ENCODE measurements at regions not wholly inside any gene's neighbourhood (a gene's known extent, or its start where the extent isn't known, plus 50 kb on each side); places are given as distances from the start of the nearest gene placed in this dataset.

DNA sequence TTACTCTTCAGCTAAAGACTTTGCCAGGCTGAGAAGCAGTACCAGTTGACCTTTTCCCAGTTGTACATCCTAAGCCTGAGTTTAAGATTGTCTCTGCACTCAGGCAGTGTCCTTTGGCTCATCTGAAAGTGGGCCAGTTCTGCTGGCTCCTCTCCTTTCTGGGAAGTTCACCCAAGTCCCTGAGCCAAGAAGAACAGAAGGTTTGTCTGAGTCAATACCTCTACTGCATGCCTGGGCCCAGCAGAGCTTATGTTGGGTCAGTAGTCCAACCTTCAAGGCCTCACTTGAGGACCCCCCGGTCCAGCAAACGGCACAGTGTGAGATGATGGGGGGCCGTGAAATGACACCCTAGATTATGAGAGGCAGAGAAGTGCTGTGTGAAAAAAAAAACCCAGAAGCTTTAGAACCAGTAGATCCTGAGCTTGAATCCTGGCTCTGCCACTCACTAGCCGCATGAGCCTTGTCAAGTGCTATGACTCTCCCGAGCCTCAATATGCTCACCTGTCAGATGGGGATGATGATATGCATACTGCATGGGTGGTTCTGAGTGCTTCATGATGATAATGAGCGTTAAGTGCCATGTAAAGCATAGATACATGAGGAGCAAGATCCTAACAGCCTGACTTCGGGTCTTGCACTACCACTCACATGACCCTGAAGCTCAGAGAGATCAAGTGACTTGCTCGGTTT, 156.0 kb downstream of the MACROH2A1 start:
- no peak for DNase-seq (ENCODE audit: low read depth)
- TF ChIP-seq, protein P1, sequence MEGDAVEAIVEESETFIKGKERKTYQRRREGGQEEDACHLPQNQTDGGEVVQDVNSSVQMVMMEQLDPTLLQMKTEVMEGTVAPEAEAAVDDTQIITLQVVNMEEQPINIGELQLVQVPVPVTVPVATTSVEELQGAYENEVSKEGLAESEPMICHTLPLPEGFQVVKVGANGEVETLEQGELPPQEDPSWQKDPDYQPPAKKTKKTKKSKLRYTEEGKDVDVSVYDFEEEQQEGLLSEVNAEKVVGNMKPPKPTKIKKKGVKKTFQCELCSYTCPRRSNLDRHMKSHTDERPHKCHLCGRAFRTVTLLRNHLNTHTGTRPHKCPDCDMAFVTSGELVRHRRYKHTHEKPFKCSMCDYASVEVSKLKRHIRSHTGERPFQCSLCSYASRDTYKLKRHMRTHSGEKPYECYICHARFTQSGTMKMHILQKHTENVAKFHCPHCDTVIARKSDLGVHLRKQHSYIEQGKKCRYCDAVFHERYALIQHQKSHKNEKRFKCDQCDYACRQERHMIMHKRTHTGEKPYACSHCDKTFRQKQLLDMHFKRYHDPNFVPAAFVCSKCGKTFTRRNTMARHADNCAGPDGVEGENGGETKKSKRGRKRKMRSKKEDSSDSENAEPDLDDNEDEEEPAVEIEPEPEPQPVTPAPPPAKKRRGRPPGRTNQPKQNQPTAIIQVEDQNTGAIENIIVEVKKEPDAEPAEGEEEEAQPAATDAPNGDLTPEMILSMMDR (IDR thresholded peaks at IDR 0.05; ENCODE audit: insufficient read depth, low read length, poor library complexity, severe bottlenecking), result no peak
- H3K36me3 ChIP-seq (ENCODE audit: control insufficient read depth, insufficient read depth, low read length), result no peaks in the 10 kb centered on the region
- H3K4me3 ChIP-seq (ENCODE audit: low read depth, low read length), result no peak overlapping the region
- H3K27me3 ChIP-seq (ENCODE audit: control insufficient read depth, insufficient read depth, low read length), result no peaks in the 10 kb centered on the region

DNA sequence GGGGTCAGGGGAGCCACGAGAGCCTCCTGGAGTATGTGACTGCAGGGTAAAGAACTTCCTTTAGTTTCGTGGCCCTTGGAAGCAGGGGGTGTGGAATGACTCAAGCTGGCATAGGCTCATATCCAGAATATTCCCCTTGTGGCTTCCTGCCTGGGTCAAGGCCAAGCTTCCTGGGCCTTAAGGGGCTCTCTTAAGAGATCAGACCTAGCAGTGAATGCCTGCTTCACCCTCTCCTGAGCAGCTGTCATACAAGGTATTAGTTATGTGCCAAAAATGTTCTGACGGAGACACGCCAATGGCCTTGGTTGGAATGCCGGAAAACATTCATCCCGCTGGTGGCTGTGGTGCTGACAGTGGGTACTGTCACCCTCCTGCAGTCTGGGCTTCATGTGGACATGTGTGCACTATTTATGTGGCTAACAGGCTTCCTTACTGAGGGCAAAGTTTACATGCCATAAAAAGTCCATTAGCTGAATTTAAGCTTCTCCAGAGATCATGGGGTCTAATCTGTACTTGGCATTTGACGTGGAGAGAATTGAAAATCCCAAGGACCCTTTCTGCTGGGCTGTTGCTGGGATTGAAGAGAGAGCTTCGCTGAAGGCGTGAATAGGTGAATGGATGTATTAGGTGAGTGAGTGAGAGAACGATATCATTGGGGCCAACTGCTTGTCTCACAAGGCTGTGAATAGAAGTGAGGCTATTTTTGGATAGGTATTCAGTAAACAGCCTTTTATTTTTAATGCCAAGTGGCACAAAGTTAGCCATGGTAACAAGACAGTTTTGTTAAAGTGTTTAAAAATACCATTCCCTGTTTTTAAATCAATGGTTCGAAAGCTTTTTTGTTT, 156.8 kb downstream of the MACROH2A1 start:
- H3K4me3 ChIP-seq (ENCODE audit: low read depth, low read length), result no peak overlapping the region
- H3K27me3 ChIP-seq (ENCODE audit: control insufficient read depth, insufficient read depth, low read length), result no peaks in the 10 kb centered on the region
- TF ChIP-seq, protein P1 (IDR thresholded peaks at IDR 0.05; ENCODE audit: insufficient read depth, low read length, poor library complexity, severe bottlenecking), result no peak
- no peak for DNase-seq (ENCODE audit: low read depth)
- H3K36me3 ChIP-seq (ENCODE audit: control insufficient read depth, insufficient read depth, low read length), result no peaks in the 10 kb centered on the region

DNA sequence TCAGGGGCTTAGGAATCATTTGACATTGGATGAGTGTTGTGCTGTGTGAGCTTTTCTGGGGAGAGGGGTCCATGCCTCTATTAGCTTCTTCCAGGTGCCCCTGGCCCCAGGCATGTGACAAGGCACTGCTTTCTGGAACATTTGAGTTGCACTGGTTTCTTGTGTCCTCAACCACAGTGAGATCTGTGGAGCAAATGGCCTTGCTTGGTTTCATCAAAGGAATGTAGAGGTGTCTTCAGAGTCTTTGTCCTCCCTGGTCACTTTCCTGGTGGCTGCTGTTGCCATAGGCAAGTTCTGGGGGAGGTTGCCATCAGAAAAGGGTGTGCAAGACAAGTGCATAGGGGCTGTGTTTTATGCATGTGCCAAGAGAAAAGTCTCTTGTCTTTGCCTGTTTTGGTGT, 157.5 kb downstream of the MACROH2A1 start:
- no peak overlapping the region for H3K4me3 ChIP-seq (ENCODE audit: low read depth, low read length)
- DNase-seq (ENCODE audit: low read depth), result no peak
- no peaks in the 10 kb centered on the region for H3K27me3 ChIP-seq (ENCODE audit: control insufficient read depth, insufficient read depth, low read length)
- TF ChIP-seq, protein P1 (IDR thresholded peaks at IDR 0.05; ENCODE audit: insufficient read depth, low read length, poor library complexity, severe bottlenecking), result no peak
- H3K36me3 ChIP-seq (ENCODE audit: control insufficient read depth, insufficient read depth, low read length), result no peaks in the 10 kb centered on the region

DNA sequence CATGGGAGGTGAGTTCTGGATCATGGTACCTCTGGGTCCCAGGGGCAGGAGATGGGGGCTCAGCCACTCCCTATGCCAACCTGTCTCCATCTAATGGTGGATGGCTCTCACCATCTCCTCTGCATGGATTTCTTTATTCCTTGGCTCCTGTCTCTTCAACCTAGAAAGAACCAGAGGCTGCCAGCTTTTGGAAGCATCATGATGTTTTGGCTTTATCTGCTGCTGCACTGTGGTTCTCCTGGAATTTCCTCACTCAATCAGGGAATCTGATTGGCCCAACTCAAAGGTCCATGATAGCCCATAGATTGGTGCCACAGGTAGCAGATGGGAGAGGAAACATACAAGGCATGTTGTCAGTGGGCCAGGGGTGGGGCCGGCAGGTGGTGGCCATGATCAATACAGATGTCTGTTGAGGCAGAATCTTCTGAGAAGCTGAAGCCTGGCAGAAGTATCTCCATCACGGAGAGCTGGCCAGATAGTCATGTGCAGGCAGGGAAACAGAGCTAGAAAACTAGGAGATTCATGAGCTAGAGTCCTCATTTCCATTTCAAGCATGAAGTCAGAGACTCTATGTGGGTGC, 158.2 kb downstream of the MACROH2A1 start:
- H3K4me3 ChIP-seq (ENCODE audit: low read depth, low read length), result no peak overlapping the region
- TF ChIP-seq, protein P1 (IDR thresholded peaks at IDR 0.05; ENCODE audit: insufficient read depth, low read length, poor library complexity, severe bottlenecking), result no peak
- no peaks in the 10 kb centered on the region for H3K36me3 ChIP-seq (ENCODE audit: control insufficient read depth, insufficient read depth, low read length)
- DNase-seq (ENCODE audit: low read depth), result no peak
- no peaks in the 10 kb centered on the region for H3K27me3 ChIP-seq (ENCODE audit: control insufficient read depth, insufficient read depth, low read length)

DNA sequence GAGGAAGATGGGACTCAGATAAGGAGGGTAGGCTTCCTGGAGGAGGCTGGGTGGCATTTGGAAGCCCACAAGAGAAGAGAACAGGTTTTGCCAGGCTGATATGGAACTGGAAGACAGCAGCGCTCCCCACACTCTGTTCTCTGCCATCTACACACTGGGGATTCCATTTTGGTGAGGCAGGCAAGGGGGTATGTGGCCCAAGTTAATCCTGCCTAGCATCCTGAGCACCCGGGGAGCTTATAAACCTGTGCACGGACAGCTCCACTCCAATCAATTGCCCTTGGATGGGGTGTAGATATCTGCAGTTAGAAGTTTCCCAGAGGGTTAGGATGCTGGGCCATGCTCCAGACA, 158.8 kb downstream of the MACROH2A1 start:
- no peak overlapping the region for H3K4me3 ChIP-seq (ENCODE audit: low read depth, low read length)
- TF ChIP-seq, protein P1 (IDR thresholded peaks at IDR 0.05; ENCODE audit: insufficient read depth, low read length, poor library complexity, severe bottlenecking), result no peak
- no peak for DNase-seq (ENCODE audit: low read depth)
- H3K27me3 ChIP-seq (ENCODE audit: control insufficient read depth, insufficient read depth, low read length), result no peaks in the 10 kb centered on the region
- H3K36me3 ChIP-seq (ENCODE audit: control insufficient read depth, insufficient read depth, low read length), result no peaks in the 10 kb centered on the region
